Ramos (cell line): ENCODE measurements at regions not wholly inside any gene's neighbourhood (a gene's known extent, or its start where the extent isn't known, plus 50 kb on each side); places are given as distances from the start of the nearest gene placed in this dataset.
"Not testable (repeated sequence)": the region's sequence is repeated elsewhere in the genome, so short reads cannot be mapped to it uniquely, and the experiment has no call there.

ENCODE experiments used
- in situ Hi-C: fragments of 300-500 bp; cut with MboI; formaldehyde crosslinking; loops from one replicate; pipeline ENCODE4 v1.14.3; 2022; ENCODE audit warnings: low sequenced_read_pairs; ENCODE audit not compliant: unreplicated experiment

- in situ Hi-C loops = no loop called here
Observed at GRCh38 chr21:43292041-43292865, 123.4 kb downstream of the CRYAA start.

DNA sequence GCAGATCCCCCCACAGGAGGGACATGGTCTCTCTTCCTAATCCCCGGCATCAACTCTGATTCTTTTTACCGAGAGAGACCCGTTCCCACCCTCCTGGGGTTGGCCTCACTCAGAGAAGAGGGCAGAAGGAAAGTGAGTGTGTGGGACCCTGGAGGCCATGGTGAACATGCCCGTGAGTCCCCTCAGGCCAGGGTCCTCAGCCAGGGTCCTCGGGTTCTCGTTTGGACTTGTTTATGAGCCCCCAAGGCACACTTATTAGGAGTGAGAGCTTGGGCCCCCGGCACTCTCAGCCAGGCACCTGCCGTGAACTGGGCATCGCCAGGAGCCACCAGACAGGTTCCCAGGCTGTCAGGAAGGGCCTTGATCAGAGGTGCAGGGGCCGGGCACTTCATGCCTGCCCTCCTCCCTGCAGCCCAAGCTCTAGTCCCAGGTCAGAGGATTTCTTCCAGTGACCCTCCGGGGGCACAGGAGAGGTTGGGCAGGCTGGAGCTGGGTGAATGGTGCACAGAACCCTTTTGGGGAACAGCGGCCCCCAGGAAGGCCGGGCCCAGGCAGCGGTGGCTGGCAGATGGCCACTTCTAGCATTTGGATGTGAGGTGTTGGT is 122.6 kb downstream of the CRYAA start:
- in situ Hi-C loops = no loop called here

DNA sequence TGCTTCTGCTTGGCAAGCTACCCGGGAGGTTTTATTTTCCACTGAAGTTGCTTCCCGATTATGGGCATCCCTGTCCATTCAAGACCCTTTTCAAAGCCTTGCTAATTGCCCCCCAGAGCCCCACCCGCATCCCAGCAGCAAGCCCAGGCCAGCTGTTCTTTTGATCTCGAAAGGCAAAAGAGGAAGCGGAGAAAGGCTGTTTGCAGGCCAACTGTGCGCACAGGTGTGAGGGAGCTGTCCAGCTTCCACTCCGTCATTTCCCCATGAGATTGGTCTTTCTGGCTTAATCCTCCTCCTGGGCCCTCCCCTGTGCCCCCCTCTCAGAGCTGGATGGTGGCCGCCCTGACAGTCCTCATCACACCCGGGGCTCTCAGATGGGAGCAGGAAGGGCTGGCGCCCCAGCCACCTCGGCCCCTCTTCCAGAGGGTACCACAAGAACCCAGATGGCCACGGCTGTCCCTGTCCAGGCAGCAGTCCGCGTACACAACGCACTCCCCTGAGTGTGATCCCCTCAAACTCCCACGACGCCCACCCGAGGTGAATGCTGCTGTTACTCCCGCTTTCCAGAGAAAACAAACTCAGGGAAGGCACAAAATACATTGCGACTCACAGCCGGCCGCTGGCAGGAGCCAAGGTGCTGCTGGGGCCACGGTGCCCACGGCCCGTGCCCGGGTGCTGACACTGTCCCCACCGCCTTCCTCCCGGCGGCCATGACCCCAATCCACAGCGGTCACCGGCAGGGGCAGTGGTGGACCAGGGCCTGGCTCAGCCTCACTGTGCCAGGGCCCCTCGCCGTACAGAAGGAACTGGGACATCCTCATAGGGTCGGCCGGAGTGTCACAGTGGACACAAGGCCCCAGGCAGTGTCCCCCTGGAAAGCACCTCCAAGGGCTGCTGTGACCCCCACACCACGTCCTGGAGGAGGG is 121.9 kb downstream of the CRYAA start:
- in situ Hi-C loops = no loop called here

DNA sequence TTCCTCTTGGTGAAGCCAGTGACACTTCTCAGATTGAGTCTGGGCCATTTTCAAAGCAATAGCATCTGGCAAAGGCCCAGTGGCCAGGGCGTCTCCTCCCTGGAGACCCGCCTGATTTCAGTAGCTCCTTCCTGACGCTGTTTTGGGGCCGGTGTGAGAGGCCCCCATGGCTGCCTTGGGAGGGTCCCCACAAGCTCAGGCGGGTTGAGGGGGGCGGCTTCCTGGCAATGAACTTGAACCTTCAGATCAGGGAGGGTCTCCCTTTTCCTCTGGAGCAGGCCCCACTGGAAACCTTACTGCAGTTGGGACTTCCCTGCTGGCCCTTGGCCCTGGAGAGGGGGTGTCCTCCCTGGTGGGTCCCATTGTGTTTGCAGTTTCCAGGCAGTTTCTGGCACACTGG is 121.2 kb downstream of the CRYAA start:
- in situ Hi-C loops = no loop called here

DNA sequence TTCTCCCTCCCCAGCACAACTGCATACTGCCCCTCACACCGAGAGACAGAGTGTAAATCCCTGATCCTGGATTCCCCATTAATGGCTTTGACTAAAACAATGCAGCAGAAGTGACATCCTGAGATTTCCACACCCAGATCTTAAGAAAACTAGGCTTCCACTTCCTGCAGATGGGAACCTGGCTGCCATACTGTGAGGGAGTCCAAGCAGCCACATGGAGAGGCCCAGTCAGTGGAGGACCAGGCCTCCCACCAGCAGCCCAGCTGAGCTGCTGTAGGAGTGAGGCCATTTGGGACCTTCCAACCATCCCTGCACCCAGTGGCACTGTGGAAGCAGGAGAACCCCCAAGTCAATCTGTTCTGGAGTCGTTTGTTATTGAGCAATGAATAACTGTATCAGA is 120.6 kb downstream of the CRYAA start:
- in situ Hi-C loops = no loop called here

GRCh38 chr21:43287795-43288755 is 119.3 kb downstream of the CRYAA start:
- in situ Hi-C loops = no loop called here

GRCh38 chr21:43287111-43287760 is 118.4 kb downstream of the CRYAA start:
- in situ Hi-C loops = no loop called here

GRCh38 chr21:43286196-43286595 is 117.4 kb downstream of the CRYAA start:
- in situ Hi-C loops = no loop called here

DNA sequence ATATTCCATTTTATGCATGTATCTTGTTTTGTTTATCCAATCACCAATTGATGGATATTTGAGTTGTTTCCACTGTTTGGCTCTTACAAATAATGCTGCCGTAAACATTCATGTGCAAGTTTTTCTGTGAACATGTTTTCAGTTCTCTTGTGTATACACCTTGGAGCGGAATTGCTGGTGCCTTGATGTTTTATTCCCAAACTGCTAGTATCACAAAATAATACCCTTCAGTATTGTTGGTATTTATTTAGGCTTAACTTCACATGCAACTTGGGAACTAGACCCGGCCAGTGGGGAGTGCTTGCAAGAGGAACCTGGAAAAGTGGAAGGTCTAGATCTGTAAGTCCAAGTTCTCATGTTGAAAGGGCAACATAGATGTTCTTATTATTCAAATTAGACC is 115.9 kb downstream of the CRYAA start:
- in situ Hi-C loops = no loop called here

- in situ Hi-C loops = no loop called here
Observed at GRCh38 chr21:43284238-43284637, 115.4 kb downstream of the CRYAA start.

DNA sequence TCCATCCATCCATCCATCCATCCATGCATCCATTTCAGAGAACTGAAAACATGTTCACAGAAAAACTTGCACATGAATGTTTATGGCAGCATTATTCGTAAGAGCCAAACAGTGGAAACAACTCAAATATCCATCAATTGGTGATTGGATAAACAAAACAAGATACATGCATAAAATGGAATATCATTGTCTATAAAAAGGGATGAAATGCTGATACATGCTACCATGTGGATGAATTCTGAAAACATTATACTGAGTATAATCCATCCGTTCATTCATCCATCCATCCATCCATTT is 115.1 kb downstream of the CRYAA start:
- in situ Hi-C loops = not testable (repeated sequence)

DNA sequence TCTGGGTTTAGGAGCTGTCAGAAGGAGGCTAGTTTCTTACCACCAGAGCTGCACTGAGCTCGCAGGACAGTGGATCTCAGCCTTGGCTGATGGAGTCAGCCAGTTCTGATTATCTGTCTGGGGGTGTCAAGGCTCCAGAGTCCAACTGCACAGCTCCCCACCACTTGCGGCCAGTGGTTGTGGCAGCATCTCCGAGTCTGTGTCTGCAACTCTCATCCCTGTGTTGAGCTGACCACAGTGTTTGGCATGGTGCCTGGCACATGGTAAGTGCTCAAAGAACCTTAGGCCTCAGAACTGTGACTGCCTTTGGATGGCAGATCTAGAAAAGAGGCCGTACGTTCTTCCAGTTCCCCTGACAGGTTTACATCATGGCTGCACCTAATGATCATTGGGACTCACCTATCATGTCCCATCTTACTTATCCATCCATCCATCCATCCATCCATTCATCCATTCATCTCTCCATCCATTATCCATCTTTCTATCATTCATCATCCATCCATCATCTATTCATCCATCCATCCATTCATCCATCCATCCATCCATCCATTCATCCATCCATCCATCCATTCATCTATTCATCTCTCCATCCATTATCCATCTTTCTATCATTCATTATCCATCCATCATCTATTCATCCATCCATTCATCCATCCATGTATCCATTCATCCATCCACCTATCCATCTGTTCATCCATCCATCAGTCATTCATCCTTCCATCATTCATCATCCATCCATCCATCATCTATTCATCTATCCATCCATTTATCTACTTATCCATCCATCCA is 114.5 kb downstream of the CRYAA start:
- in situ Hi-C loops = no loop called here

DNA sequence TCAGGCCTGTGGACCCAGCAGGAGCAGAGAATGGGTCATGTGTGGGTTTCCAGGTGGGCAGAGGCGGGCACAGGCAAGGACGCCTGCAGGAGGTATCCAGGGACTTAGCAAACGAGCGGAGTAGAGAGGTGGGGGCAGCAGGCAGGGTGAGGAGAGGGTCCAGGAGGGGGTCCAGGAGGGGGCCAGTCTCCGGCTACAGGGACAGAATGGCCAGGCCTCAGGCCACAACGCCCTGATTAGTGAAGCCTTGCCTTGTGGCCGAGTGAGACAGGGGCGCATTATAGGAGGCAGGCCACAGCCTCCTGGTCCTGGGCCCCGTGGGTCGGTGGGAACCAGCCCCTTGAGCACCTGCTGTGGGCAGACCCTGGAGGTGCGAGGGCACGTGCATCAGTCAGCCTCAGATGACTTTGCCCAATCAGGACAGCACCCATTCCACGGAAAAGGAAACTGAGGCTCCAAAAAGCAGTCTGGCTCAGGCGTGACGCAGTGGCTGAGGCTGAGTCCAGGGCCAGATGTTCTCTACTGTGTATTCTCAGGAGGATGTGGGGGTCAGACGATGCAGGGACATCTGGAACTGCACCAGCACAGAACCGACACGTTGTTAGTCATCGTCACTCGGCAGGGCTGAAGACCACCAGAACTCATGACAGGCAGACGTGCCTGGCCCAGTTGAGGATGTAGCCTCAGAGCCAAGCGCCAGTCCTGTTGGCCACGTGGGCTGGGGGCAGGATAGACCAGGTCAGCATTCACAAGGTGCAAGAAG is 113.7 kb downstream of the CRYAA start:
- in situ Hi-C loops = no loop called here

DNA sequence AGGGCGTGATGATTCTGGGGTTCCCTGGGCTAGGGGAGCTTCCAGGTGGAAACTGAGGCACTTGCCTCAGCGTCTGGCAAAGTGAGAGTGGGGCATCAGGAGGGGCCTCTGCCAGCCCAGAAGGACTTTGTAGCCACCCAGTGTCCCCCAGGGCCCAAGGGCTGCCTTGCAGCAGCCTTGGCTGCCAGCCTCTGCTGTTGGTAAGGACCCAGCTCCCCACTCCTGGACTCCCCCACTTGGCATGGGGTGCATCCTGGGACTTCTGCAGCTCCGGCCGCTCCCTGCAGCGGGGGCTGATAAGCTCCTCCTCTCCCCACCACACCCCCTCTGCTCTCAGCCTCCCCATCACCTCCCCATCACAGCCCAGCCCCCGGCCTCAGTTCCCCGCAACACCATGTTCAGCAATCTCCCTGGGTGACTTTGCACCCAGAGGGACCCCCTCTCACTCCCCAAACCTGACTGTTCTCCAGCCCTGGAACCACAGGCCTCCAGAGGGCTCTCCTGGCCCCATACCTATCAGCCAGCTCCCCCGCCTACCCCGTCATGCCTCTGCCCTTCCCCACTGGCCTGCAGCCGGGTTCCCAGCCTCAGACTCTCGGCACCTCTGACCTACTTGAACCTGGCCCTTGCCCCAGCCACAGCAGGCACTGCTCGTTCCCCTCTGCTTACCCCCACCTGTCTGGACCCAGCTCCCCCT is 113.0 kb downstream of the CRYAA start:
- in situ Hi-C loops = no loop called here

GRCh38 chr21:43280949-43281633 is 112.3 kb downstream of the CRYAA start:
- in situ Hi-C loops = no loop called here

DNA sequence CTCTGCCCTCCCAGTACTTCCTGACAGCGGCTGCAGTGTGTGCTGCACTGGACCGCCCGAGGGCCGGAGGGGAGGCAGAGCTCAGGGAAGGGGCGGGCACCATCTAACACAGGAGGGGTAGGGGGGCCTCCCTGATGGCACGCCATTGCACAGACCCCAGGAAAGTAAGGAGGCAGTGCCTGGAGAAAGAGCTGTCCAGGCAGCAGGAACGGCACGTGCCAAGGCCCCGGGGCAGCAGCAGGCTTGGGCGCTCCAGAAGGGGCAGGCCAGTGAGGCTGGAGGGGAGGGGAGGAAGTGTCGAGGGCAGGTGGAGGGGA is 110.7 kb downstream of the CRYAA start:
- in situ Hi-C loops = no loop called here
